ENCODE measurements at regions not wholly inside any gene's neighbourhood (a gene's known extent, or its start where the extent isn't known, plus 50 kb on each side); places are given as distances from the start of the nearest gene placed in this dataset.

- TF ChIP-seq, protein P1, sequence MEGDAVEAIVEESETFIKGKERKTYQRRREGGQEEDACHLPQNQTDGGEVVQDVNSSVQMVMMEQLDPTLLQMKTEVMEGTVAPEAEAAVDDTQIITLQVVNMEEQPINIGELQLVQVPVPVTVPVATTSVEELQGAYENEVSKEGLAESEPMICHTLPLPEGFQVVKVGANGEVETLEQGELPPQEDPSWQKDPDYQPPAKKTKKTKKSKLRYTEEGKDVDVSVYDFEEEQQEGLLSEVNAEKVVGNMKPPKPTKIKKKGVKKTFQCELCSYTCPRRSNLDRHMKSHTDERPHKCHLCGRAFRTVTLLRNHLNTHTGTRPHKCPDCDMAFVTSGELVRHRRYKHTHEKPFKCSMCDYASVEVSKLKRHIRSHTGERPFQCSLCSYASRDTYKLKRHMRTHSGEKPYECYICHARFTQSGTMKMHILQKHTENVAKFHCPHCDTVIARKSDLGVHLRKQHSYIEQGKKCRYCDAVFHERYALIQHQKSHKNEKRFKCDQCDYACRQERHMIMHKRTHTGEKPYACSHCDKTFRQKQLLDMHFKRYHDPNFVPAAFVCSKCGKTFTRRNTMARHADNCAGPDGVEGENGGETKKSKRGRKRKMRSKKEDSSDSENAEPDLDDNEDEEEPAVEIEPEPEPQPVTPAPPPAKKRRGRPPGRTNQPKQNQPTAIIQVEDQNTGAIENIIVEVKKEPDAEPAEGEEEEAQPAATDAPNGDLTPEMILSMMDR (IDR thresholded peaks at IDR 0.05), result no peak
Observed at GRCh38 chr16:17026600-17027242, 444.0 kb downstream of the XYLT1 start.

DNA sequence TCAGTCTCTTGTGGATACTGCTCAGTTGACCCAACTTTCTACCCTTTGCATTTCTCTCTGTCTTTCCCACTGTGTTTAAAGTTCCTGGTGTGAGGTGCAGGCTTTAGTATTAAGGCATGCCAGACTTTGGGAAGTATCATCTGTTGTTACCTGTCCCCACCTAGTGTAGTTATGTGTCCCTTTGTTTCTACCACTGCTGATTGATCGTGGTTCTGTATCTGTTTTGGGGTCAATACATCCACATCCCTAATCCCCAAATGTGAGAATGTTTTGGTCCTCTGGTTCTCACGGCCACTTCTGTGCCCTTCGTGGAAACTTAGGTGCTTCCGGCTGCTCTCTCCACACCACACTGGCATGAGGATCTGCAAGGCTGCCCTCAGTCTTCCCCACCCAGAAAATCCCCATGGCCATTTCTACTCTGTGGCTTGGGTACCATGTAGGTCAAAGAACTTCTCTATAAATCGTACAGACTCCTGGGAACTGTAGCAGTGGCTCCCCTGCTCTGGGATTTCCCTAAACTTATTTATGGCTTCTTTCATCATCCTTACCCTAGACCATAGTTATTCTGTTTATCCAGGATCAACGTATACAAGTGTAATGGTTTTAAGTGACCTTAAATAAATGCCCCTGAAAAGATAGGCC is 443.2 kb downstream of the XYLT1 start:
- TF ChIP-seq, protein P1 (IDR thresholded peaks at IDR 0.05), result no peak

DNA sequence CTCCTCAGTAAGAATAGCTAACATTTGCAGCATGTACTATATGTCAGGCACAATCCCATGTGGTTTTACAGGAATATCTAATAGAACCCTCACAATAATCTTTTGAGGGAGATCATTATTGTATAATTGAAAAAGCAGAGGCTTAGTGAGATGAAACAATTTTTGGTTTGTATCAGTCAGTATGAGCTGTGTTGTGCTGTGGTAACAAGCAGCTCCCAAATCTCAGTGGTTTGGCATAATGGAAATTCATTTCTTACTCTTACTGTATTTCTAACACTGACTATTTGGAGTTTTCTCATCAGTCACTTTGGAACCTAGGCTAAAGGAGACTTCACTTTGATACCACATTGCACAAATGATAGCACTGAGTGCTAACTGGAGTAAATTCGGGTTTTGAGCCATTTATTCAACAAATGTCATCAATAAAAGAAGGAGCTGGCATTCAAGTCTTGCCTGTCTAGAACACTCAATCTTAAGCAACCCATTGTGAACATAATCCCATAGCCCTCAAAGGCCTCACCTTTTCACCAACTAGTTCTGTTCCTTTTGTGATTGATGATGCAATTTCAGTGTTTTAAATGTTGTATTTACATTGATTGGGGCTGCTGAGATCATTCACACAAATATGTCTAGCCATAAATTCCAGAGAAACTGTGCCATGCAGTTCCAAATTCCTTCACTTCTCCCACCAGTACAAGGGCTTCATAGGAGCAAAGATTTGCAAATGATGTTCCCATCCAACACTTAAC is 441.0 kb downstream of the XYLT1 start:
- TF ChIP-seq, protein P1 (IDR thresholded peaks at IDR 0.05), result no peak

GRCh38 chr16:17031484-17032268 is 439.1 kb downstream of the XYLT1 start:
- TF ChIP-seq, protein P1 (IDR thresholded peaks at IDR 0.05), result no peak

GRCh38 chr16:17032332-17032731 is 438.4 kb downstream of the XYLT1 start:
- TF ChIP-seq, protein P1 (IDR thresholded peaks at IDR 0.05), result no peak

- TF ChIP-seq, protein P1 (IDR thresholded peaks at IDR 0.05), result no peak
Observed at GRCh38 chr16:17034477-17035252, 436.1 kb downstream of the XYLT1 start.
